Body of pancreas (tissue), 4 donors: ENCODE measurements at regions not wholly inside any gene's neighbourhood (a gene's known extent, or its start where the extent isn't known, plus 50 kb on each side); places are given as distances from the start of the nearest gene placed in this dataset.

Experiments used
- POLR2A ChIP-seq, 3 donors: fragments of 450-650 bp; IDR thresholded peaks; one replicate each; pipeline ENCODE4 v1.6.1; 2016; ENCODE audit warnings: antibody characterized with exemption in 3 of 3, mild to moderate bottlenecking in 2 of 3
- TF ChIP-seq, protein P1 (sequence below), 7 experiments: fragments of 450-650 bp in 4 of 7; fragments of 200-600 bp in 3 of 7; sonication (generic) in 3 of 7; IDR thresholded peaks; one replicate each; pipeline ENCODE4 v1.5.1; 2016 to 2019; ENCODE audit warnings: antibody characterized with exemption in 7 of 7

DNA sequence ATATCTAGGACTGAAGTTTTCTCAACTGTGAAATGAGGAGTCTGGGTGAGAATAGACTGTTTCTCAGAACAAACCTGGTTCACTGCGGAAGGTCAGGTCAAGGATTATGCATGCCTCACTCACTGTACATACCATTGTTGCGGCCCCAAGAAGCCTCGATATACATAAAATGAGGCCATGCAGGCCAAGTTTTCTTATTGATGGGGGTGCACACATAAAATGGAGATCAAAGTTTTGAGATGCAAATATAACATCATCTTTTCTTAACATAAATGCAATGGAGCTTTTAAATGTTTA is 1366.1 kb upstream of the CELF4 start:
- TF ChIP-seq, protein P1, sequence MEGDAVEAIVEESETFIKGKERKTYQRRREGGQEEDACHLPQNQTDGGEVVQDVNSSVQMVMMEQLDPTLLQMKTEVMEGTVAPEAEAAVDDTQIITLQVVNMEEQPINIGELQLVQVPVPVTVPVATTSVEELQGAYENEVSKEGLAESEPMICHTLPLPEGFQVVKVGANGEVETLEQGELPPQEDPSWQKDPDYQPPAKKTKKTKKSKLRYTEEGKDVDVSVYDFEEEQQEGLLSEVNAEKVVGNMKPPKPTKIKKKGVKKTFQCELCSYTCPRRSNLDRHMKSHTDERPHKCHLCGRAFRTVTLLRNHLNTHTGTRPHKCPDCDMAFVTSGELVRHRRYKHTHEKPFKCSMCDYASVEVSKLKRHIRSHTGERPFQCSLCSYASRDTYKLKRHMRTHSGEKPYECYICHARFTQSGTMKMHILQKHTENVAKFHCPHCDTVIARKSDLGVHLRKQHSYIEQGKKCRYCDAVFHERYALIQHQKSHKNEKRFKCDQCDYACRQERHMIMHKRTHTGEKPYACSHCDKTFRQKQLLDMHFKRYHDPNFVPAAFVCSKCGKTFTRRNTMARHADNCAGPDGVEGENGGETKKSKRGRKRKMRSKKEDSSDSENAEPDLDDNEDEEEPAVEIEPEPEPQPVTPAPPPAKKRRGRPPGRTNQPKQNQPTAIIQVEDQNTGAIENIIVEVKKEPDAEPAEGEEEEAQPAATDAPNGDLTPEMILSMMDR (IDR thresholded peaks at IDR 0.05) = no peak
- no peak for TF ChIP-seq POLR2A (IDR thresholded peaks at IDR 0.05)
